ENCODE measurements at regions not wholly inside any gene's neighbourhood (a gene's known extent, or its start where the extent isn't known, plus 50 kb on each side); places are given as distances from the start of the nearest gene placed in this dataset.

- TF ChIP-seq, protein P1, sequence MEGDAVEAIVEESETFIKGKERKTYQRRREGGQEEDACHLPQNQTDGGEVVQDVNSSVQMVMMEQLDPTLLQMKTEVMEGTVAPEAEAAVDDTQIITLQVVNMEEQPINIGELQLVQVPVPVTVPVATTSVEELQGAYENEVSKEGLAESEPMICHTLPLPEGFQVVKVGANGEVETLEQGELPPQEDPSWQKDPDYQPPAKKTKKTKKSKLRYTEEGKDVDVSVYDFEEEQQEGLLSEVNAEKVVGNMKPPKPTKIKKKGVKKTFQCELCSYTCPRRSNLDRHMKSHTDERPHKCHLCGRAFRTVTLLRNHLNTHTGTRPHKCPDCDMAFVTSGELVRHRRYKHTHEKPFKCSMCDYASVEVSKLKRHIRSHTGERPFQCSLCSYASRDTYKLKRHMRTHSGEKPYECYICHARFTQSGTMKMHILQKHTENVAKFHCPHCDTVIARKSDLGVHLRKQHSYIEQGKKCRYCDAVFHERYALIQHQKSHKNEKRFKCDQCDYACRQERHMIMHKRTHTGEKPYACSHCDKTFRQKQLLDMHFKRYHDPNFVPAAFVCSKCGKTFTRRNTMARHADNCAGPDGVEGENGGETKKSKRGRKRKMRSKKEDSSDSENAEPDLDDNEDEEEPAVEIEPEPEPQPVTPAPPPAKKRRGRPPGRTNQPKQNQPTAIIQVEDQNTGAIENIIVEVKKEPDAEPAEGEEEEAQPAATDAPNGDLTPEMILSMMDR (IDR thresholded peaks at IDR 0.05) = no peak
- TF ChIP-seq POLR2A (IDR thresholded peaks at IDR 0.05) = no peak
Observed at GRCh38 chr2:18913512-18913911, 324.1 kb upstream of the NT5C1B start.

Measured in suprapubic skin (tissue), 3 donors.